ENCODE measurements at regions not wholly inside any gene's neighbourhood (a gene's known extent, or its start where the extent isn't known, plus 50 kb on each side); places are given as distances from the start of the nearest gene placed in this dataset.

- Histone ChIP-seq H4K8ac (replicated peaks; ENCODE audit: insufficient read length, low read depth, low read length) (no peak overlapping the region), H2BK5ac (ENCODE audit: insufficient read length, low read length) (no peak overlapping the region), H3K9ac (ENCODE audit: extremely low read depth, insufficient read length, low read length) (no peak overlapping the region), H3K14ac (ENCODE audit: insufficient read depth, low read length) (no peak overlapping the region), H3K4ac (ENCODE audit: low read depth, low read length) (no peak overlapping the region), H3K27ac (ENCODE audit: insufficient read length, low read depth, low read length) (no peak overlapping the region), H2BK15ac (ENCODE audit: low read depth, low read length) (no peak overlapping the region), H4K20me1 (ENCODE audit: control insufficient read depth, insufficient read depth, insufficient read length) (no peaks in the 10 kb centered on the region), H2BK12ac (ENCODE audit: insufficient read length, low read depth, low read length) (no peak overlapping the region), H3K4me2 (ENCODE audit: insufficient read depth, insufficient read length, low read length) (no peak overlapping the region), H3K18ac (ENCODE audit: insufficient read length, low read depth, low read length) (no peak overlapping the region), H3K23me2 (ENCODE audit: insufficient read length, low read depth, low read length, poor library complexity, severe bottlenecking) (no peaks in the 10 kb centered on the region), H3K79me2 (ENCODE audit: insufficient read depth, low read length) (no peaks in the 10 kb centered on the region), H2AFZ (ENCODE audit: low read length) (no peak overlapping the region), H4K5ac (ENCODE audit: insufficient read length, low read depth, low read length) (no peak overlapping the region), H3T11ph (ENCODE audit: low read length) (no peak overlapping the region), H3K56ac (ENCODE audit: insufficient read length, low read depth, low read length) (no peak overlapping the region), H3K4me1 (ENCODE audit: insufficient read depth, low read length) (no peaks in the 10 kb centered on the region), H3K9me3 (ENCODE audit: control insufficient read depth, low read depth, low read length) (no peaks in the 10 kb centered on the region), H4K91ac (ENCODE audit: insufficient read length, low read depth, low read length) (no peak overlapping the region), H2AK5ac (ENCODE audit: insufficient read length, low read length) (no peak overlapping the region), H2BK20ac (ENCODE audit: low read depth, low read length, poor library complexity, severe bottlenecking) (no peak overlapping the region), H2BK120ac (ENCODE audit: low read depth, low read length, poor library complexity, severe bottlenecking) (no peak overlapping the region), H3K79me1 (ENCODE audit: insufficient read depth, low read depth, low read length, poor library complexity, severe bottlenecking) (no peaks in the 10 kb centered on the region), H3K27me3 (ENCODE audit: insufficient read depth, low read length) (no peaks in the 10 kb centered on the region), H3K23ac (ENCODE audit: insufficient read length, low read depth, low read length) (no peak overlapping the region)
- H3K4me3 Mint-ChIP-seq = no peak overlapping the region
- H3K9me3 Mint-ChIP-seq = peaks cover 0 to 3% of the 10 kb centered on the region in 2 experiments; a peak in 2 of 5 replicates
- H3K36me3 Mint-ChIP-seq (ENCODE audit: insufficient read depth in 1 of 3, low read depth in 3 of 3) = peaks cover 0 to 4% (median 0%) of the 10 kb centered on the region in 3 experiments; a peak in 2 of 7 replicates
- no peak overlapping the region for H3K27ac Mint-ChIP-seq
- H3K4me1 Mint-ChIP-seq = peaks cover 8 to 12% of the 10 kb centered on the region in 2 experiments
- no CpG with 5 or more reads among the region's 5 CpGs for WGBS (ENCODE audit: extremely low coverage, insufficient read length, low lambda C conversion rate)
- no peak for DNase-seq
- TF ChIP-seq CTCF (conservative IDR thresholded peaks at IDR 0.05) = no peak
- no peaks in the 10 kb centered on the region for H3K27me3 Mint-ChIP-seq (ENCODE audit: low read depth)
Measured at GRCh38 chr12:126418400-126418799, 1353.2 kb downstream of the AACS start.

All from H9 (cell line).